ENCODE measurements at regions not wholly inside any gene's neighbourhood (a gene's known extent, or its start where the extent isn't known, plus 50 kb on each side); places are given as distances from the start of the nearest gene placed in this dataset.
"Not testable (repeated sequence)": the region's sequence is repeated elsewhere in the genome, so short reads cannot be mapped to it uniquely, and the experiment has no call there.

- no peak overlapping the region for H3K4me3 ChIP-seq
Measured at GRCh38 chr15:79529157-79529785, 97.1 kb downstream of the MINAR1 start.

GRCh38 chr15:79535536-79535935 is 103.4 kb downstream of the MINAR1 start:
- H3K27ac ChIP-seq, result no peak overlapping the region

More at GRCh38 chr15:79529157-79529785, 97.1 kb downstream of the MINAR1 start:
- no peak overlapping the region for H3K27ac ChIP-seq

GRCh38 chr15:79538527-79538926 is 106.4 kb downstream of the MINAR1 start:
- Histone ChIP-seq H3K4me3 (no peak overlapping the region), H3K27ac (peak overlapping the region in 1 of 21 experiments; percentile 13)

More at GRCh38 chr15:79535536-79535935, 103.4 kb downstream of the MINAR1 start:
- H3K4me3 ChIP-seq, result no peak overlapping the region

- Histone ChIP-seq H3K27ac (peak overlapping the region in 1 of 21 experiments; percentile 13), H3K4me3 (no peak overlapping the region)
Measured at GRCh38 chr15:79539401-79539800, 107.3 kb downstream of the MINAR1 start.

GRCh38 chr15:79540551-79540950 is 108.4 kb downstream of the MINAR1 start:
- Histone ChIP-seq H3K4me3 (no peak overlapping the region), H3K27ac (no peak overlapping the region)

GRCh38 chr15:79541196-79541595 is 109.1 kb downstream of the MINAR1 start:
- Histone ChIP-seq H3K27ac (no peak overlapping the region), H3K4me3 (no peak overlapping the region)

GRCh38 chr15:79543097-79543496 is 111.0 kb downstream of the MINAR1 start:
- Histone ChIP-seq H3K27ac (no peak overlapping the region), H3K4me3 (no peak overlapping the region)

- no peak overlapping the region for H3K4me3 ChIP-seq
- H3K27ac ChIP-seq, result no peak overlapping the region
Measured at GRCh38 chr15:79549196-79549595, 117.1 kb downstream of the MINAR1 start.

GRCh38 chr15:79560384-79560783 is 128.2 kb downstream of the MINAR1 start:
- Histone ChIP-seq H3K27ac (no peak overlapping the region), H3K4me3 (no peak overlapping the region)

- H3K4me3 ChIP-seq, result no peak overlapping the region
- H3K27ac ChIP-seq, result no peak overlapping the region
Measured at GRCh38 chr15:79561982-79562381, 129.8 kb downstream of the MINAR1 start.

- Histone ChIP-seq H3K4me3 (no peak overlapping the region), H3K27ac (no peak overlapping the region)
Measured at GRCh38 chr15:79562403-79562815, 130.3 kb downstream of the MINAR1 start.

- Histone ChIP-seq H3K27ac (no peak overlapping the region), H3K4me3 (no peak overlapping the region)
Measured at GRCh38 chr15:79562899-79563298, 130.8 kb downstream of the MINAR1 start.

GRCh38 chr15:79570004-79570403 is 137.9 kb downstream of the MINAR1 start:
- Histone ChIP-seq H3K4me3 (no peak overlapping the region), H3K27ac (no peak overlapping the region)

GRCh38 chr15:79572691-79573404 is 140.7 kb downstream of the MINAR1 start:
- Histone ChIP-seq H3K4me3 (no peak overlapping the region), H3K27ac (no peak overlapping the region)

GRCh38 chr15:79574431-79575273 is 142.5 kb downstream of the MINAR1 start:
- not testable (repeated sequence) for H3K27ac ChIP-seq, H3K4me3 ChIP-seq

- Histone ChIP-seq H3K4me3 (no peak overlapping the region), H3K27ac (no peak overlapping the region)
Measured at GRCh38 chr15:79582650-79583049, 150.5 kb downstream of the MINAR1 start.

- H3K4me3 ChIP-seq, result no peak overlapping the region
- H3K27ac ChIP-seq, result no peak overlapping the region
Measured at GRCh38 chr15:79592126-79592525, 160.0 kb downstream of the MINAR1 start.

GRCh38 chr15:79593119-79593869 is 161.2 kb downstream of the MINAR1 start:
- Histone ChIP-seq H3K4me3 (no peak overlapping the region), H3K27ac (no peak overlapping the region)

GRCh38 chr15:79595306-79595705 is 163.2 kb downstream of the MINAR1 start:
- Histone ChIP-seq H3K27ac (no peak overlapping the region), H3K4me3 (no peak overlapping the region)

Measured in skin epidermis (tissue), 12 donors.